Central memory CD8-positive, alpha-beta T cell (primary cell): ENCODE measurements at regions not wholly inside any gene's neighbourhood (a gene's known extent, or its start where the extent isn't known, plus 50 kb on each side); places are given as distances from the start of the nearest gene placed in this dataset.

Experiments
- ATAC-seq: fragments of 150-1000 bp; cut with Tn5 transposase; replicated peaks from 2 replicates; pipeline ENCODE4 v1.10.0; 2022; ENCODE audit warnings: mild to moderate bottlenecking, moderate FRiP score, moderate number of reproducible peaks; ENCODE audit not compliant: poor library complexity, severe bottlenecking; ENCODE audit errors: extremely low read depth
- DNase-seq, 2 donors: peaks; one replicate each; pipeline ENCODE4 v3.0.0; 2021; ENCODE audit warnings: low spot score in 2 of 2
- H3K27ac Mint-ChIP-seq: one replicate; pipeline ENCODE4 v1.8.0; 2022; ENCODE audit warnings: low read depth, mild to moderate bottlenecking, moderate library complexity, mixed read lengths
- H3K27me3 Mint-ChIP-seq: one replicate; pipeline ENCODE4 v1.8.0; 2022; ENCODE audit warnings: mixed read lengths
- H3K36me3 Mint-ChIP-seq: one replicate; pipeline ENCODE4 v1.8.0; 2022; ENCODE audit warnings: mild to moderate bottlenecking, moderate library complexity, mixed read lengths; ENCODE audit not compliant: insufficient read depth
- H3K4me1 Mint-ChIP-seq: one replicate; pipeline ENCODE4 v1.8.0; 2022; ENCODE audit warnings: mixed read lengths
- H3K4me3 Mint-ChIP-seq: one replicate; pipeline ENCODE4 v1.8.0; 2022; ENCODE audit warnings: mild to moderate bottlenecking, moderate library complexity, mixed read lengths
- H3K9me3 Mint-ChIP-seq: one replicate; pipeline ENCODE4 v1.8.0; 2022; ENCODE audit warnings: mixed read lengths

- Mint-ChIP-seq H3K27ac (no peak overlapping the region), H3K4me3 (no peak overlapping the region), H3K4me1 (no peaks in the 10 kb centered on the region), H3K36me3 (no peaks in the 10 kb centered on the region), H3K27me3 (no peaks in the 10 kb centered on the region), H3K9me3 (no peaks in the 10 kb centered on the region)
- no peak for ATAC-seq
- no peak for DNase-seq
Measured at GRCh38 chr5:61906820-61907219, 399.2 kb upstream of the KIF2A start.

- ATAC-seq (no peak), DNase-seq (no peak)
- Mint-ChIP-seq H3K27me3 (no peaks in the 10 kb centered on the region), H3K27ac (no peak overlapping the region), H3K9me3 (no peaks in the 10 kb centered on the region), H3K4me3 (no peak overlapping the region), H3K36me3 (no peaks in the 10 kb centered on the region), H3K4me1 (no peaks in the 10 kb centered on the region)
Measured at GRCh38 chr5:61907995-61908394, 398.0 kb upstream of the KIF2A start.

- H3K9me3 Mint-ChIP-seq, result no peaks in the 10 kb centered on the region
- ATAC-seq (no peak), DNase-seq (no peak)
- H3K36me3 Mint-ChIP-seq, result no peaks in the 10 kb centered on the region
- H3K4me3 Mint-ChIP-seq, result no peak overlapping the region
- no peak overlapping the region for H3K27ac Mint-ChIP-seq
- H3K27me3 Mint-ChIP-seq, result no peaks in the 10 kb centered on the region
- no peaks in the 10 kb centered on the region for H3K4me1 Mint-ChIP-seq
Measured at GRCh38 chr5:61910771-61911170, 395.2 kb upstream of the KIF2A start.

- ATAC-seq (no peak), DNase-seq (no peak)
- no peaks in the 10 kb centered on the region for H3K9me3 Mint-ChIP-seq
- no peak overlapping the region for H3K27ac Mint-ChIP-seq
- H3K4me1 Mint-ChIP-seq, result no peaks in the 10 kb centered on the region
- no peak overlapping the region for H3K4me3 Mint-ChIP-seq
- no peaks in the 10 kb centered on the region for H3K36me3 Mint-ChIP-seq
- no peaks in the 10 kb centered on the region for H3K27me3 Mint-ChIP-seq
Measured at GRCh38 chr5:61912559-61912958, 393.4 kb upstream of the KIF2A start.

GRCh38 chr5:61915646-61916045 lies 390.4 kb upstream of the KIF2A start:
- Mint-ChIP-seq H3K4me3 (no peak overlapping the region), H3K9me3 (no peaks in the 10 kb centered on the region), H3K36me3 (no peaks in the 10 kb centered on the region), H3K27ac (no peak overlapping the region), H3K27me3 (no peaks in the 10 kb centered on the region), H3K4me1 (no peaks in the 10 kb centered on the region)
- ATAC-seq, result no peak
- DNase-seq, result no peak

GRCh38 chr5:61916621-61917620 lies 389.1 kb upstream of the KIF2A start:
- H3K36me3 Mint-ChIP-seq, result no peaks in the 10 kb centered on the region
- no peaks in the 10 kb centered on the region for H3K4me1 Mint-ChIP-seq
- ATAC-seq (no peak), DNase-seq (no peak)
- H3K9me3 Mint-ChIP-seq, result no peaks in the 10 kb centered on the region
- H3K27ac Mint-ChIP-seq, result no peak overlapping the region
- H3K27me3 Mint-ChIP-seq, result no peaks in the 10 kb centered on the region
- H3K4me3 Mint-ChIP-seq, result no peak overlapping the region

GRCh38 chr5:61918611-61919010 lies 387.4 kb upstream of the KIF2A start:
- Mint-ChIP-seq H3K27me3 (no peaks in the 10 kb centered on the region), H3K36me3 (no peaks in the 10 kb centered on the region), H3K9me3 (no peaks in the 10 kb centered on the region), H3K4me3 (no peak overlapping the region), H3K27ac (no peak overlapping the region), H3K4me1 (no peaks in the 10 kb centered on the region)
- DNase-seq (no peak), ATAC-seq (no peak)

- Mint-ChIP-seq H3K4me1 (no peaks in the 10 kb centered on the region), H3K36me3 (no peaks in the 10 kb centered on the region), H3K4me3 (no peak overlapping the region), H3K9me3 (no peaks in the 10 kb centered on the region), H3K27me3 (no peaks in the 10 kb centered on the region), H3K27ac (no peak overlapping the region)
- DNase-seq, result no peak
- ATAC-seq, result no peak
Measured at GRCh38 chr5:61919920-61920319, 386.1 kb upstream of the KIF2A start.

GRCh38 chr5:61924251-61924650 lies 381.8 kb upstream of the KIF2A start:
- ATAC-seq (no peak), DNase-seq (no peak)
- Mint-ChIP-seq H3K4me3 (no peak overlapping the region), H3K27me3 (no peaks in the 10 kb centered on the region), H3K4me1 (no peaks in the 10 kb centered on the region), H3K36me3 (no peaks in the 10 kb centered on the region), H3K27ac (no peak overlapping the region), H3K9me3 (no peaks in the 10 kb centered on the region)

- Mint-ChIP-seq H3K9me3 (no peaks in the 10 kb centered on the region), H3K36me3 (no peaks in the 10 kb centered on the region), H3K27me3 (no peaks in the 10 kb centered on the region), H3K27ac (no peak overlapping the region), H3K4me3 (no peak overlapping the region), H3K4me1 (no peaks in the 10 kb centered on the region)
- no peak for ATAC-seq
- DNase-seq, result no peak
Measured at GRCh38 chr5:61926911-61927310, 379.1 kb upstream of the KIF2A start.

GRCh38 chr5:61931236-61931635 lies 374.8 kb upstream of the KIF2A start:
- ATAC-seq (no peak), DNase-seq (no peak)
- H3K9me3 Mint-ChIP-seq, result no peaks in the 10 kb centered on the region
- H3K27me3 Mint-ChIP-seq, result no peaks in the 10 kb centered on the region
- no peaks in the 10 kb centered on the region for H3K4me1 Mint-ChIP-seq
- no peak overlapping the region for H3K4me3 Mint-ChIP-seq
- no peak overlapping the region for H3K27ac Mint-ChIP-seq
- no peaks in the 10 kb centered on the region for H3K36me3 Mint-ChIP-seq

GRCh38 chr5:61933787-61934626 lies 372.0 kb upstream of the KIF2A start:
- DNase-seq (no peak), ATAC-seq (no peak)
- Mint-ChIP-seq H3K36me3 (no peaks in the 10 kb centered on the region), H3K4me1 (no peaks in the 10 kb centered on the region), H3K4me3 (no peak overlapping the region), H3K9me3 (no peaks in the 10 kb centered on the region), H3K27ac (no peak overlapping the region), H3K27me3 (no peaks in the 10 kb centered on the region)

- no peak overlapping the region for H3K27ac Mint-ChIP-seq
Measured at GRCh38 chr5:61941637-61942036, 364.4 kb upstream of the KIF2A start.

More at GRCh38 chr5:61941637-61942036, 364.4 kb upstream of the KIF2A start:
- Mint-ChIP-seq H3K4me1 (no peaks in the 10 kb centered on the region), H3K4me3 (no peak overlapping the region), H3K9me3 (no peaks in the 10 kb centered on the region), H3K36me3 (no peaks in the 10 kb centered on the region), H3K27me3 (no peaks in the 10 kb centered on the region)
- ATAC-seq (no peak), DNase-seq (no peak)
